Stimulated activated CD4-positive, alpha-beta T cell treated with anti-CD3 and anti-CD28 coated beads, Interleukin-2, amount 100 ng/mL, for 24 hours (primary cell): ENCODE measurements at regions not wholly inside any gene's neighbourhood (a gene's known extent, or its start where the extent isn't known, plus 50 kb on each side); places are given as distances from the start of the nearest gene placed in this dataset.

ENCODE experiments used
- DNase-seq, 2 donors: peaks; one replicate each; pipeline ENCODE4 v3.0.0-alpha.2; 2020

- no peak for DNase-seq
These were observed 472.1 kb upstream of the TNC start for GRCh38 chr9:115590011-115590410.

- no peak for DNase-seq
These were observed 473.6 kb upstream of the TNC start for GRCh38 chr9:115591584-115591984.

- DNase-seq = no peak
These were observed 475.7 kb upstream of the TNC start for GRCh38 chr9:115593587-115594091.

- no peak for DNase-seq
These were observed 476.6 kb upstream of the TNC start for GRCh38 chr9:115594557-115594956.

GRCh38 chr9:115596021-115596745 lies 478.2 kb upstream of the TNC start:
- no peak for DNase-seq

- DNase-seq = no peak
These were observed 478.8 kb upstream of the TNC start for GRCh38 chr9:115596746-115597080.

- DNase-seq = no peak
These were observed 479.5 kb upstream of the TNC start for GRCh38 chr9:115597330-115597895.

GRCh38 chr9:115598751-115599150 lies 480.8 kb upstream of the TNC start:
- DNase-seq = no peak

GRCh38 chr9:115599898-115600297 lies 481.9 kb upstream of the TNC start:
- no peak for DNase-seq

GRCh38 chr9:115601434-115601833 lies 483.5 kb upstream of the TNC start:
- no peak for DNase-seq

- DNase-seq = no peak
These were observed 487.0 kb upstream of the TNC start for GRCh38 chr9:115604831-115605483.

GRCh38 chr9:115606838-115607237 lies 488.9 kb upstream of the TNC start:
- DNase-seq = no peak

- DNase-seq = no peak
These were observed 496.5 kb upstream of the TNC start for GRCh38 chr9:115614326-115614999.

GRCh38 chr9:115615000-115615401 lies 497.0 kb upstream of the TNC start:
- no peak for DNase-seq

- no peak for DNase-seq
These were observed 498.1 kb upstream of the TNC start for GRCh38 chr9:115615821-115616665.

GRCh38 chr9:115616666-115617239 lies 498.8 kb upstream of the TNC start:
- DNase-seq = no peak

GRCh38 chr9:115625251-115625650 lies 507.3 kb upstream of the TNC start:
- DNase-seq = no peak

- DNase-seq = no peak
These were observed 508.0 kb upstream of the TNC start for GRCh38 chr9:115625954-115626353.

GRCh38 chr9:115627511-115627910 lies 509.6 kb upstream of the TNC start:
- DNase-seq = no peak

GRCh38 chr9:115628426-115628825 lies 510.5 kb upstream of the TNC start:
- DNase-seq = no peak

- no peak for DNase-seq
These were observed 512.2 kb upstream of the TNC start for GRCh38 chr9:115629879-115630840.
